RWPE1 (cell line): ENCODE measurements at regions not wholly inside any gene's neighbourhood (a gene's known extent, or its start where the extent isn't known, plus 50 kb on each side); places are given as distances from the start of the nearest gene placed in this dataset.
A peak's percentile ranks its signal among the peaks of the same experiment; 100 is the strongest.

Experiments
- CTCF ChIA-PET: fragments of 350-600 bp; sonication (Branson Sonifier 250); formaldehyde crosslinking; extraction: SDS; loops from one replicate; lab custom pipeline; 2021; lab: Yijun Ruan, JAX
- POLR2A ChIA-PET: fragments of 400-600 bp; formaldehyde crosslinking; extraction: SDS; loops from one replicate; lab custom pipeline; 2020; ENCODE audit warnings: antibody characterized with exemption; ENCODE audit not compliant: low non-redundant PET; lab: Yijun Ruan, JAX
- DNase-seq: peaks from one replicate; pipeline ENCODE4 v3.0.0; 2012; ENCODE audit warnings: low spot score
- H3K27ac ChIP-seq: fragments of 450-650 bp; 2 replicates; pipeline ENCODE4 v1.5.1; 2017
- CTCF ChIP-seq: fragments of 450-650 bp; conservative IDR thresholded peaks from 2 replicates; pipeline ENCODE4 v1.5.1; 2017; ENCODE audit warnings: low read depth, mild to moderate bottlenecking

GRCh38 chr6:123747515-123747914 is 56.1 kb upstream of the NKAIN2 start:
- CTCF ChIA-PET: interaction anchor here (0.7 kb wide), 1 partner anchor 331 kb away, joined by 3 read pairs; no protein-coding TSS in a partner anchor
- no peak overlapping the region for H3K27ac ChIP-seq
- POLR2A ChIA-PET: no interaction called here
- no peak for DNase-seq
- no peak for TF ChIP-seq CTCF

- TF ChIP-seq CTCF: no peak
- CTCF ChIA-PET: no interaction called here
- no peak overlapping the region for H3K27ac ChIP-seq
- POLR2A ChIA-PET: no interaction called here
- peak; percentile 23 for DNase-seq
These were observed 57.8 kb upstream of the NKAIN2 start for GRCh38 chr6:123745895-123746294.

- no peak for TF ChIP-seq CTCF
- ChIA-PET POLR2A (no interaction called here), CTCF (no interaction called here)
These were observed 58.8 kb upstream of the NKAIN2 start for GRCh38 chr6:123744840-123745239.

GRCh38 chr6:123742626-123743025 is 61.0 kb upstream of the NKAIN2 start:
- no peak overlapping the region for H3K27ac ChIP-seq
- no peak for DNase-seq
- ChIA-PET POLR2A (no interaction called here), CTCF (interaction anchor here (0.6 kb wide), 1 partner anchor 12 kb away, joined by 3 read pairs; no protein-coding TSS in a partner anchor)
- no peak for TF ChIP-seq CTCF

More at GRCh38 chr6:123744840-123745239, 58.8 kb upstream of the NKAIN2 start:
- no peak for DNase-seq
- H3K27ac ChIP-seq: no peak overlapping the region

- ChIA-PET CTCF (no interaction called here), POLR2A (no interaction called here)
- no peak for TF ChIP-seq CTCF
- H3K27ac ChIP-seq: no peak overlapping the region
- DNase-seq: no peak
These were observed 70.5 kb upstream of the NKAIN2 start for GRCh38 chr6:123733180-123733579.

- DNase-seq: no peak
- CTCF ChIA-PET: no interaction called here
- no peak for TF ChIP-seq CTCF
- no peak overlapping the region for H3K27ac ChIP-seq
- POLR2A ChIA-PET: no interaction called here
These were observed 79.8 kb upstream of the TRDN start for GRCh38 chr6:123716506-123716905.
